B cell (primary cell): ENCODE measurements at regions not wholly inside any gene's neighbourhood (a gene's known extent, or its start where the extent isn't known, plus 50 kb on each side); places are given as distances from the start of the nearest gene placed in this dataset.
A peak's percentile ranks its signal among the peaks of the same experiment; 100 is the strongest.

ENCODE experiments used
- ATAC-seq: fragments of 200-7000 bp; cut with Tn5 transposase; one replicate; pipeline ENCODE4 v1.10.0; 2021; ENCODE audit warnings: low read depth, mild to moderate bottlenecking, moderate number of reproducible peaks, moderate library complexity
- CTCF ChIA-PET: fragments of 350-600 bp; sonication (Branson Sonifier 250); formaldehyde crosslinking; loops from one replicate; lab custom pipeline; 2021; ENCODE audit warnings: antibody characterized with exemption, inconsistent platforms; lab: Charles Lee
- POLR2A ChIA-PET: fragments of 350-600 bp; sonication (Branson Sonifier 250); formaldehyde crosslinking; loops from one replicate; lab custom pipeline; 2021; ENCODE audit warnings: antibody characterized with exemption; lab: Charles Lee
- DNase-seq: peaks from one replicate; pipeline ENCODE4 v3.0.0; 2013
- H2AFZ ChIP-seq: 2 replicates; pipeline ENCODE4 v1.6.1; 2012; ENCODE audit warnings: mild to moderate bottlenecking, low read depth, low read length; ENCODE audit not compliant: insufficient read depth, poor library complexity, severe bottlenecking
- H3K27ac ChIP-seq, 2 donors: 1 replicate in 1 of 2; 2 replicates in 1 of 2; pipeline ENCODE4 v1.5.1; 2012 to 2013; ENCODE audit warnings: low read length in 2 of 2, mild to moderate bottlenecking in 2 of 2, moderate library complexity in 1 of 2
- H3K27me3 ChIP-seq, 4 experiments: fragments of 200-600 bp in 1 of 4; sonication (generic) in 1 of 4; replicated peaks in 1 of 4; 1 replicate in 2 of 4; 2 replicates in 2 of 4; pipeline versions ENCODE4 v1.6.1 to v1.7.0; 2013 to 2016; ENCODE audit warnings: low read length in 3 of 4, mild to moderate bottlenecking in 2 of 4, mixed read lengths in 1 of 4, moderate library complexity in 1 of 4; ENCODE audit not compliant: insufficient read depth in 4 of 4, control insufficient read depth in 3 of 4; ENCODE audit errors: control extremely low read depth in 1 of 4
- H3K36me3 ChIP-seq, 2 experiments: replicated peaks in 1 of 2; 1 replicate in 1 of 2; 2 replicates in 1 of 2; pipeline versions ENCODE4 v1.6.1 to v1.7.1; 2013; ENCODE audit warnings: low read length in 1 of 2; ENCODE audit not compliant: insufficient read depth in 2 of 2, control insufficient read depth in 1 of 2; ENCODE audit errors: control extremely low read depth in 1 of 2, extremely low read depth in 1 of 2
- H3K4me1 ChIP-seq, 2 donors: fragments of 200-600 bp in 1 of 2; sonication (generic) in 1 of 2; 1 replicate in 1 of 2; 2 replicates in 1 of 2; pipeline versions ENCODE4 v1.5.1 to v1.6.1; 2013 to 2017; ENCODE audit warnings: low read length in 2 of 2; ENCODE audit not compliant: control insufficient read depth in 2 of 2, insufficient read depth in 2 of 2
- H3K4me2 ChIP-seq: replicated peaks from 2 replicates; pipeline ENCODE3; 2012; ENCODE audit warnings: mild to moderate bottlenecking, low read depth, low read length; ENCODE audit not compliant: poor library complexity, severe bottlenecking
- H3K4me3 ChIP-seq, 5 experiments: fragments of 200-600 bp in 1 of 5; sonication (generic) in 1 of 5; 1 replicate in 3 of 5; 2 replicates in 2 of 5; pipeline versions ENCODE4 v1.5.1 to v1.7.0; 2011 to 2016; ENCODE audit warnings: low read length in 4 of 5, mild to moderate bottlenecking in 4 of 5, low read depth in 2 of 5, control low read depth in 1 of 5, moderate library complexity in 1 of 5; ENCODE audit not compliant: insufficient read depth in 1 of 5; ENCODE audit errors: control extremely low read depth in 1 of 5, extremely low read depth in 1 of 5
- H3K79me2 ChIP-seq: fragments of 200-600 bp; sonication (generic); one replicate; pipeline ENCODE4 v1.6.0; 2016; ENCODE audit warnings: low read length; ENCODE audit not compliant: control insufficient read depth, insufficient read depth
- H3K9ac ChIP-seq: fragments of 200-600 bp; sonication (generic); 2 replicates; pipeline ENCODE4 v1.6.1; 2017; ENCODE audit warnings: mild to moderate bottlenecking, low read length, moderate library complexity
- H3K9me3 ChIP-seq, 3 donors: one replicate each; pipeline versions ENCODE4 v1.6.1 to v1.7.1; 2013; ENCODE audit warnings: low read length in 2 of 3; ENCODE audit not compliant: control insufficient read depth in 2 of 3, insufficient read depth in 1 of 3; ENCODE audit errors: control extremely low read depth in 1 of 3
- H4K20me1 ChIP-seq: 2 replicates; pipeline ENCODE4 v1.6.0; 2012; ENCODE audit warnings: mild to moderate bottlenecking, low read length; ENCODE audit not compliant: insufficient read depth, control insufficient read depth, poor library complexity, severe bottlenecking
- H3K27ac Mint-ChIP-seq: one replicate; pipeline ENCODE4 v1.8.0; 2021; ENCODE audit warnings: mixed read lengths
- H3K27me3 Mint-ChIP-seq: one replicate; pipeline ENCODE4 v1.8.0; 2021; ENCODE audit warnings: mixed read lengths
- H3K4me1 Mint-ChIP-seq: one replicate; pipeline ENCODE4 v1.8.0; 2021; ENCODE audit warnings: mixed read lengths
- H3K4me3 Mint-ChIP-seq: one replicate; pipeline ENCODE4 v1.8.0; 2021; ENCODE audit warnings: mixed read lengths
- H3K9me3 Mint-ChIP-seq: one replicate; pipeline ENCODE4 v1.8.0; 2022; ENCODE audit warnings: mixed read lengths; ENCODE audit not compliant: insufficient read depth
- CTCF ChIP-seq: fragments of 200-600 bp; IDR thresholded peaks from one replicate; pipeline ENCODE4 v1.8.0; 2022; ENCODE audit warnings: antibody characterized with exemption, mild to moderate bottlenecking
- EZH2 ChIP-seq: IDR thresholded peaks from 2 replicates; pipeline ENCODE4 v1.6.1; 2012; ENCODE audit warnings: borderline replicate concordance, low read depth, mild to moderate bottlenecking, moderate library complexity, low read length; ENCODE audit not compliant: insufficient read depth, poor library complexity, severe bottlenecking
- WGBS: methylation state at CpG from one replicate; pipeline ENCODE4 v1.1.5; 2013; ENCODE audit warnings: missing lambda C conversion rate; ENCODE audit not compliant: insufficient coverage; 5-methylcytosine and 5-hydroxymethylcytosine counted together
- intact Hi-C: fragments of 100-400 bp; cut with micrococcal nuclease; formaldehyde crosslinking; loops from one replicate; pipeline ENCODE4 v1.10.0; 2022

DNA sequence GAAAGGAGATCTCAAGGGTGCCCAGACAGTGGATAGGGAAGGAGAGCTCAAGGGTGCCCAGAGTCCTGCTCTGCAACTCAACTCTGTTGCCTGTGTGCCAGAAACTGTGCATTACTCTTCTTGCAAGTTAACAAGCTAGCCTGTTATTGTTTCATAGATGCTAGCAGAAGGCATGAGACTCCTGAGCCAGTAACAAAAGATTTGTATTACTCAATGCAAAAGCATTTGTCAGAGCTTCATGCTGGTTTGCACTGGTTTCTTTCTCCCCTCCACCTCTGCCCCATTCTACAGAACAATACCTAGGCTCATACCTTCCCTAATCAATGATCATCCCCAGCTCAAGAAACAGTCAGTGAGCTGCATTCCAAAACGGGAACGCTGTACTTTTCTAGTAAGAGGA lies 124.5 kb upstream of the NEIL3 start:
- H4K20me1 ChIP-seq = no peaks in the 10 kb centered on the region
- H3K4me3 Mint-ChIP-seq = no peak overlapping the region
- H3K27ac ChIP-seq = no peak overlapping the region
- H3K4me2 ChIP-seq = no peak overlapping the region
- no peaks in the 10 kb centered on the region for H3K27me3 ChIP-seq
- H3K36me3 ChIP-seq = no peaks in the 10 kb centered on the region
- H3K9ac ChIP-seq = no peak overlapping the region
- H3K4me1 ChIP-seq = no peaks in the 10 kb centered on the region
- WGBS = no CpG with 5 or more reads among the region's 2 CpGs
- TF ChIP-seq EZH2 = no peak
- peak; percentile 2 for TF ChIP-seq CTCF
- H3K27ac Mint-ChIP-seq = no peak overlapping the region
- no peaks in the 10 kb centered on the region for H3K9me3 ChIP-seq
- no peak for ATAC-seq
- DNase-seq = no peak
- no peaks in the 10 kb centered on the region for H3K79me2 ChIP-seq
- H3K4me3 ChIP-seq = no peak overlapping the region
- H2AFZ ChIP-seq = no peak overlapping the region
- H3K9me3 Mint-ChIP-seq = no peaks in the 10 kb centered on the region
- H3K4me1 Mint-ChIP-seq = no peaks in the 10 kb centered on the region
- H3K27me3 Mint-ChIP-seq = no peaks in the 10 kb centered on the region
- intact Hi-C loops = no loop called here
- CTCF ChIA-PET = no interaction called here
- POLR2A ChIA-PET = no interaction called here

DNA sequence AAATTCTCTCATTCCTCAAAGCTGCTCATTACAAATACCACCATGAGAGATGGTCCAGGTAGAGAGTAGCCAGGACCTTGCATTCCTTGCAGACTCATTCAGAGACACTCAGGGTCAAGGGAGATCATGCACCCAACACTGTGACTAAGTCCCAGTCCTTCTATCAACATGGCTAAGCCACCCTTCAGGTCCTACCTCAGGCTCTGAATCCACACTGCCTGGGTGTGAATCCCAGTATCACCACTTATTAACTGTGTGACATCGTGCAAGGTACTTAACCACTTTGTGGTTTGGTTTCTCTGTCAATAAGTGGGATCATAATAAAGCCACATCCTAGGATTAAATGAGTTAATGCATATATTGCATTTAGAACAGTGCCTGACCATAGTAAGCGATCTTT lies 124.1 kb upstream of the NEIL3 start:
- no peaks in the 10 kb centered on the region for H3K27me3 Mint-ChIP-seq
- CTCF ChIA-PET = no interaction called here

More for the DNA sequence above, 124.1 kb upstream of the NEIL3 start:
- intact Hi-C loops = no loop called here
- no CpG with 5 or more reads among the region's 2 CpGs for WGBS
- no peaks in the 10 kb centered on the region for H3K36me3 ChIP-seq
- Mint-ChIP-seq H3K27ac (no peak overlapping the region), H3K9me3 (no peaks in the 10 kb centered on the region), H3K4me1 (no peaks in the 10 kb centered on the region), H3K4me3 (no peak overlapping the region)
- H3K4me3 ChIP-seq = no peak overlapping the region
- POLR2A ChIA-PET = no interaction called here
- no peaks in the 10 kb centered on the region for H3K4me1 ChIP-seq
- no peak for TF ChIP-seq CTCF
- TF ChIP-seq EZH2 = no peak
- H4K20me1 ChIP-seq = no peaks in the 10 kb centered on the region
- H3K27ac ChIP-seq = no peak overlapping the region
- no peaks in the 10 kb centered on the region for H3K9me3 ChIP-seq
- H3K79me2 ChIP-seq = no peaks in the 10 kb centered on the region
- ATAC-seq (no peak), DNase-seq (no peak)
- H3K9ac ChIP-seq = no peak overlapping the region
- no peak overlapping the region for H2AFZ ChIP-seq
- H3K27me3 ChIP-seq = no peaks in the 10 kb centered on the region
- H3K4me2 ChIP-seq = no peak overlapping the region
